ENCODE measurements at regions not wholly inside any gene's neighbourhood (a gene's known extent, or its start where the extent isn't known, plus 50 kb on each side); places are given as distances from the start of the nearest gene placed in this dataset.
A peak's percentile ranks its signal among the peaks of the same experiment; 100 is the strongest.

GRCh38 chr1:227445092-227445674 lies 118.2 kb upstream of the ZNF678 start:
- ChIA-PET POLR2A (interaction anchor here (0.6 kb wide), 2 partner anchors 20 to 717 kb away, joined by 3 to 4 read pairs; no protein-coding TSS in a partner anchor), CTCF (interaction anchor here (0.9 to 1.3 kb wide), 3 partner anchors 8 to 87 kb away, joined by 3 to 4 read pairs (median 4); no protein-coding TSS in a partner anchor)
- TF ChIP-seq, protein P1, sequence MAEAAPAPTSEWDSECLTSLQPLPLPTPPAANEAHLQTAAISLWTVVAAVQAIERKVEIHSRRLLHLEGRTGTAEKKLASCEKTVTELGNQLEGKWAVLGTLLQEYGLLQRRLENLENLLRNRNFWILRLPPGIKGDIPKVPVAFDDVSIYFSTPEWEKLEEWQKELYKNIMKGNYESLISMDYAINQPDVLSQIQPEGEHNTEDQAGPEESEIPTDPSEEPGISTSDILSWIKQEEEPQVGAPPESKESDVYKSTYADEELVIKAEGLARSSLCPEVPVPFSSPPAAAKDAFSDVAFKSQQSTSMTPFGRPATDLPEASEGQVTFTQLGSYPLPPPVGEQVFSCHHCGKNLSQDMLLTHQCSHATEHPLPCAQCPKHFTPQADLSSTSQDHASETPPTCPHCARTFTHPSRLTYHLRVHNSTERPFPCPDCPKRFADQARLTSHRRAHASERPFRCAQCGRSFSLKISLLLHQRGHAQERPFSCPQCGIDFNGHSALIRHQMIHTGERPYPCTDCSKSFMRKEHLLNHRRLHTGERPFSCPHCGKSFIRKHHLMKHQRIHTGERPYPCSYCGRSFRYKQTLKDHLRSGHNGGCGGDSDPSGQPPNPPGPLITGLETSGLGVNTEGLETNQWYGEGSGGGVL (tag by site-specific recombination; IDR thresholded peaks at IDR 0.05): no peak
- no peak for TF ChIP-seq ZNF837 (tag by site-specific recombination; IDR thresholded peaks at IDR 0.05)
- TF ChIP-seq ZNF561 (tag by site-specific recombination; IDR thresholded peaks at IDR 0.05; ENCODE audit: borderline replicate concordance): no peak
- no peak for TF ChIP-seq TCF7L2 (IDR thresholded peaks at IDR 0.05; ENCODE audit: borderline replicate concordance, low read depth, low read length)
- no peak for TF ChIP-seq ZFP37 (tag by site-specific recombination; IDR thresholded peaks at IDR 0.05)
- TF ChIP-seq HOXD13 (CRISPR knock-in tag; IDR thresholded peaks at IDR 0.05; ENCODE audit: borderline replicate concordance): no peak
- TF ChIP-seq ZNF157 (tag by site-specific recombination; IDR thresholded peaks at IDR 0.05): no peak
- no peak for TF ChIP-seq ZNF174 (tag by site-specific recombination; IDR thresholded peaks at IDR 0.05)
- TF ChIP-seq ZNF211 (tag by site-specific recombination; IDR thresholded peaks at IDR 0.05; ENCODE audit: low read depth): no peak
- TF ChIP-seq ZNF555 (tag by site-specific recombination; conservative IDR thresholded peaks at IDR 0.05): no peak
- TF ChIP-seq ZNF560 (tag by site-specific recombination; IDR thresholded peaks at IDR 0.05; ENCODE audit: borderline replicate concordance): no peak
- no peak for TF ChIP-seq EGR2 (tag by site-specific recombination; IDR thresholded peaks at IDR 0.05; ENCODE audit: low read depth)
- no peak for TF ChIP-seq ZNF623 (tag by site-specific recombination; IDR thresholded peaks at IDR 0.05)
- TF ChIP-seq SP2 (tag by site-specific recombination; IDR thresholded peaks at IDR 0.05): no peak
- TF ChIP-seq YY1 (tag by site-specific recombination; IDR thresholded peaks at IDR 0.05): no peak
- TF ChIP-seq ZNF510 (tag by site-specific recombination; IDR thresholded peaks at IDR 0.05; ENCODE audit: insufficient replicate concordance): no peak
- no peak for TF ChIP-seq ZNF138 (tag by site-specific recombination; IDR thresholded peaks at IDR 0.05; ENCODE audit: borderline replicate concordance)
- no peaks in the 10 kb centered on the region for H3K36me3 ChIP-seq (ENCODE audit: control insufficient read depth in 2 of 2, insufficient read depth in 1 of 2, low read length in 2 of 2)
- no peaks in the 10 kb centered on the region for H3K9me3 ChIP-seq (ENCODE audit: control insufficient read depth, insufficient read depth, low read depth, low read length)
- no peak overlapping the region for H3K27ac ChIP-seq (ENCODE audit: extremely low read depth, low read depth, low read length)
- no peaks in the 10 kb centered on the region for H3K4me1 ChIP-seq (ENCODE audit: control insufficient read depth, insufficient read depth, low read length)
- no peak overlapping the region for H3K4me3 ChIP-seq (ENCODE audit: low read depth, low read length)

DNA sequence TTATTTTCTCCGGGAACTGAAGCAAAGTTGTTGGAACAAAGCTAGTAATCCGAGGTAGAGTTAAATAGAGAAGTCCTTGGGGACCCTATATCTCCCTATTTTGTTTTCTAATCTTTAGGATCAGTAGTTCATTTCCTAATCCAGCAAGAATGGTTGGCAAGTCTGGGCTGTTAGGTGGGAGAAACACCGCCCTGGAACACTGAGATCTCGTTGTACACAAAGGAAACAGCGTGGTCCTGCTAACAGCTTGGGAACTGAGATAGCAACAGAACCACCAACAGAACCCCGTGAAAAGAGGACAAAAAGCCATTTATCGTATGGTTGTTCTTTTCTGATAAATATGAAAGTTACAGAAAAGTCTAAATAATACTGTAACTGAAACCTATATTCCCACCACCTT lies 121.9 kb upstream of the CDC42BPA start:
- Histone ChIP-seq H3K4me3 (ENCODE audit: low read depth, low read length) (no peak overlapping the region), H3K9me3 (ENCODE audit: control insufficient read depth, insufficient read depth, low read depth, low read length) (no peaks in the 10 kb centered on the region), H3K27ac (ENCODE audit: extremely low read depth, low read depth, low read length) (no peak overlapping the region), H3K4me1 (ENCODE audit: control insufficient read depth, insufficient read depth, low read length) (no peaks in the 10 kb centered on the region), H3K36me3 (ENCODE audit: control insufficient read depth in 2 of 2, insufficient read depth in 1 of 2, low read length in 2 of 2) (no peaks in the 10 kb centered on the region)
- POLR2A ChIA-PET: interaction anchor here (0.8 to 1.0 kb wide), 2 partner anchors 8 to 11 kb away, joined by 3 to 4 read pairs; no protein-coding TSS in a partner anchor
- no peak for TF ChIP-seq ZNF488 (tag by site-specific recombination; IDR thresholded peaks at IDR 0.05)
- TF ChIP-seq ZFP41 (tag by site-specific recombination; IDR thresholded peaks at IDR 0.05; ENCODE audit: borderline replicate concordance): no peak
- CTCF ChIA-PET: interaction anchor here (0.5 to 1.0 kb wide), 5 partner anchors 9 to 814 kb away, joined by 3 to 6 read pairs (median 5); no protein-coding TSS in a partner anchor

DNA sequence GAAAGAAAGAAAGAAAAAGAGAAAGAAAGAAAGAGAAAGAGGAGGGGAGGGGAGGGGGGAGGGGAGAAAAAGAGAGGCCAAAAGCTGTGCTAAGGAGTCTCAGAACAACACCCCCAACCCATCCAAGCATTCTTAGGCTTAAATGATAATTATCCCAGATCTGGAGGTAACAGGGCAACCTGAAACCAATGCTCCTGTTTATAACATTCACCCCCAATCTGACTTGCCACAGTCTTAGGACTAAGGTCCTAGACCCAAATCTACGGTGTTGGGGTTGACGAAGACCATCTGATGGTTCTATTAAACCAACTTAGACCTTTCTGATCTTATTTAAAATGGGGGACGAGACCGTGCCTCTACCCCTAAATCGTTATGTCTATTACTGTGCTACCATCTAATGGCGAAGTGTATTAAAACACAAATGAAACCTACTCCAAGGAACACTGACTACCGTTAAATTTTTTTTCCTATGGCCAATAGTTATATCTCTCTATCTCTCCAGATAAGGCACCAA lies 119.3 kb upstream of the CDC42BPA start:
- ChIA-PET POLR2A (interaction anchor here (2.1 kb wide), 1 partner anchor 118 kb away, joined by 8 read pairs; no protein-coding TSS in a partner anchor), CTCF (interaction anchor here (0.7 to 2.0 kb wide), 11 partner anchors 8 to 811 kb away, joined by 3 to 7 read pairs (median 4); no protein-coding TSS in a partner anchor)
- no peaks in the 10 kb centered on the region for H3K9me3 ChIP-seq (ENCODE audit: control insufficient read depth, insufficient read depth, low read depth, low read length)
- no peaks in the 10 kb centered on the region for H3K36me3 ChIP-seq (ENCODE audit: control insufficient read depth in 2 of 2, insufficient read depth in 1 of 2, low read length in 2 of 2)
- peak overlapping the region; percentile 30 for H3K4me3 ChIP-seq (ENCODE audit: low read depth, low read length)
- H3K27ac ChIP-seq (ENCODE audit: extremely low read depth, low read depth, low read length): no peak overlapping the region
- H3K4me1 ChIP-seq (ENCODE audit: control insufficient read depth, insufficient read depth, low read length): no peaks in the 10 kb centered on the region
- TF ChIP-seq ZNF747 (tag by site-specific recombination; IDR thresholded peaks at IDR 0.05) (no peak), PRDM4 (tag by site-specific recombination; IDR thresholded peaks at IDR 0.05) (no peak), ZNF280C (tag by site-specific recombination; IDR thresholded peaks at IDR 0.05) (no peak), ZNF488 (tag by site-specific recombination; IDR thresholded peaks at IDR 0.05) (no peak), GLIS2 (tag by site-specific recombination; IDR thresholded peaks at IDR 0.05) (no peak)
